ENCODE measurements at regions not wholly inside any gene's neighbourhood (a gene's known extent, or its start where the extent isn't known, plus 50 kb on each side); places are given as distances from the start of the nearest gene placed in this dataset.
A peak's percentile ranks its signal among the peaks of the same experiment; 100 is the strongest.
"Not testable (repeated sequence)": the region's sequence is repeated elsewhere in the genome, so short reads cannot be mapped to it uniquely, and the experiment has no call there.

DNA sequence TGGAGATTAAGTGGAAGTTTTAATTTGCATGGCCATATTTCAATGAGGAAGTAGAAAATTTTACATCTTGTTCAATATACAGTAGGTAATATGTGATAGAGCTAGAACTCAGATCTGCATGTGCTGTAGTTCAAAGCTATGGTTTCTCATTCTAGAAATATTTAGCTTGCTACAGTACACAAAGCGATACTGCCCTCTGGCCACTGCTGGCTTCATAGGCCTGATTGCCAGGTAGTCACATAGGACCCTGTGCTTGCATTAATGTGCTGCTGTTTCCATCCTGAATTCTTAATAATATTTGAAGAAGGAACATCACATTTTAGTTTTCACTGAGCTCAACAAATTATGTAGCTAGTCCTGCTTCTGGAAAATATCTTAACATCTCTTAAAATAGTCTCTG is 87.0 kb downstream of the PLSCR2 start:
- DNase-seq (ENCODE audit: low spot score) = peak; percentile 32

DNA sequence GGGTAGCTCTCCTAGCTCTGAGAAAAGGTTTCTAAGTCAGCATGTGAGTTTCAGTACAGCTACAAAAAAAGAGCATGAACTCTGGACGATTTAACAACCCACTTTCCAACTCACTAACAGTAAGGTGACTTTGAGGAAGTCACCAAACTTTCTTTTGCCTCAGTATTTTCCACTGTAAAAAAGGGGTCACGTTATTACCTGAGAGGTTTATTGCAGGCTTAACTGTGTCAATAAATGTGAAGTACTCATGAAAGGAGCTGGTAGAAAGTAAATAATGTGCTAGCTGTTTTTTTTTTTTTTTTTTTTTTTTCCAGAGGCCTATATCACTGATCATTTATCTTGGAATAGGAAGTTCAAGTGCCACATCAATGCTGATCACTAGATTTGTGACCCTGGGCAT is 89.3 kb downstream of the PLSCR2 start:
- no peak for DNase-seq (ENCODE audit: low spot score)

DNA sequence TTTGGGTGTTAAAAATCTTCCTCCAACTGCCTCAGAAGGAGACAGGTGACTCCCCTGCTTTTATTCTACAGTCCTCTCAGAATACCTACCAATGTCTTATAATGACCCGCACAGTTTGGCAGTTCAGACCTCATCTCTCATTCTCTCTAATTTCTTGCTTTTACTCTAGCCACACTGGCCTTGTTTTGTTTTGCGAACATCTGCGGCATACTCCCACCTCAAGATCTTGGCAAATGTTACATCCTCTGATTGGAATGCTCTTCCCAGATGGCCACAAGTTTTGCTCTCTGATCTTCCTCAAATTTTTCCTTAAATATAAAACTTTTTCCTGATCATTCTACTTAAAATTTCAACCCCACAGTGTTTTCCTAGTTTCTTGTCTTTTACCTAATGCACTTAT is 94.1 kb downstream of the PLSCR2 start:
- no peak for DNase-seq (ENCODE audit: low spot score)

DNA sequence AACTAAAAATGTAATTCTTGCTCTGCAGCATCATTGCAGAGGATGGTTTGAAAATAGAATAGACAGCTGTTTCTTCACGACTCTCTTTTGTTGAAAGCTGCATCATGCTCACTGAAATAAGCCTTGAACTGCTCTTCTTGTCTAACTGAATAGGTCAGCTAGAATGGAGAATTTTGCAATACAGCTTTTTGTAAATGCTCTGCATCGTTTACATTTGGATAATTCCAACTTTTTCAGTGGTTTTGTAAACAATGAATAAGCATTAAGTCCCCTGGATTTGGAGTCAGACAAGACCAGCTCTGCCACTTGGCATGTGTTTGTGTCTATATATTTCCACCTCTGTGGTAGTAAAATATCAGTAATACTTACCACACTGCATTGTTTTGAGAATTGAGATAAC is 95.2 kb downstream of the PLSCR2 start:
- peak; percentile 75 for DNase-seq (ENCODE audit: low spot score)

DNA sequence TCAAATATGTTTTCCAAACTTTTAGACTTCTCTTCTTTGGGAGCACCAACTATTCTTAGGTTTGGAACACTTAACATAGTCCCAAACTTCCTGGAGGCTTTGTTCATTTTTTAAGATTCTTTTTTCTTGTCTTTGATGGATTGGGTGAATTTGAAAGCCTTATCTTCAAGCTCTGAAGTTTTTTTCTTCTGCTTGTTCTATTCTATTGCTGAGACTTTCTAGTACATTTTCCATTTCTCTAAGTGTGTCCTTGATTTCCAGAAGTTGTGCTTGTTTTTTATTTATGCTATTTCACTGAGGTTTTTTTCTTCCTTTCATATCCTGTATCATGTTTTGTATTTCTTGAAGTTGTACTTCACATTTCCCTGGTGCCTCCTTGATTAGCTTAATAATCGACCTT is 97.5 kb downstream of the PLSCR2 start:
- no peak for DNase-seq (ENCODE audit: low spot score)

- DNase-seq (ENCODE audit: low spot score) = no peak
Measured at GRCh38 chr3:146368882-146369523, 100.4 kb downstream of the PLSCR2 start.

DNA sequence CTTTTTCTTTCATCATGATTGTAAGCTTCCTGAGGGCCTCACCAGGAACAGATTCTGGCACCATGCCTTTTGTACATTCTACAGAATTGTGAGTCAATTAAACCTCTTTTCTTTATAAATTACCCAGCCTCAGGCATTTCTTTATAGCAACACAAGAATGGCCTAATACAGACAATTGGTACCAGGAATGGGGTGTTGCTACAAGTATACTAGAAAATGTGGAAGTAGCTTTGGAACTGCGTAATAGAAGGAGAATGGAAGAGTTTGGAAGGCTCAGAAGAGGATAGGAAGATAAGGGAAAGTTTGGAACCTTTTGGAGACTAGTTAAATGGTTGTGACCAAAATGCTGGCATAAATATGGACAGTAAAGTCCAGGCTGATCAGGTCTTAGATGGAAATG is 108.9 kb upstream of the PLSCR4 start:
- DNase-seq (ENCODE audit: low spot score) = no peak

DNA sequence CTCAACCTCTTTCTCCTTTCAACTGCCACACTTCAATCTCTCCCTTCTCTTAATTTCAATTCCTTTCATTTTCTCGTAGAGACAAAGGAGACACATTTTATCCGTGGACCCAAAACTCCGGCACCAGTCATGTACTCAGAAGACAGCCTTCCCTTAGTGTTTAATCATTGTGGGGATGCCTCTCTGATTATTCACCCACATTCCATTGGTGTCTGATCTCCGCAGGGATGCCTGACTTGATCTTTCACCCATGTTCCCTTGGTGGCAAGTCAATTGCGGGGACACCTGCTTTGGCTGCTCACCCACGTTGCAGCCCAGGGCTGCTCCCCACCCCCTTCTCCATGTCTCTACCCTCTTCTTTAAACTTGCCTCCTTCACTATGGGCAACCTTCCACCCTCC is 103.5 kb upstream of the PLSCR4 start:
- DNase-seq (ENCODE audit: low spot score) = not testable (repeated sequence)

GRCh38 chr3:146350852-146351251 is 99.9 kb upstream of the PLSCR4 start:
- DNase-seq (ENCODE audit: low spot score) = no peak

- no peak for DNase-seq (ENCODE audit: low spot score)
Measured at GRCh38 chr3:146345900-146346299, 95.0 kb upstream of the PLSCR4 start.

DNA sequence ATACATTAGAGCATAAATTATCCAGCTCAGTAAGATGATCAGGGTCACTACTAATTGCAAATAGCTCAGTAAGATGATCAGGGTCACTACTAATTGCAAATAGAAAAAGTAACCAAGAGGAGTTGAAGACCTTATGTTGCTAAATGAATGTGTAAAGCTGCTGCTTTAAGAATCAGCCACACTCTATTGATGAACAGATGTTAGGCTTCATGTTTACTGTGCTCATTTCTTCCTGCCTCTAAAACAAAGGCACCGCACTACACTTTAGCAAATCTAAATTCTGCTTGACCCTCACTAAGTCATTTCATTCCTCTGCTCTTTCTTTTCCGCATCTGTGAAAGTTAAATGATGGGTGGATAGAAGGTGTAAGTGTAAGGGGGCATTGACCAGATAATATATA is 92.6 kb upstream of the PLSCR4 start:
- no peak for DNase-seq (ENCODE audit: low spot score)

DNA sequence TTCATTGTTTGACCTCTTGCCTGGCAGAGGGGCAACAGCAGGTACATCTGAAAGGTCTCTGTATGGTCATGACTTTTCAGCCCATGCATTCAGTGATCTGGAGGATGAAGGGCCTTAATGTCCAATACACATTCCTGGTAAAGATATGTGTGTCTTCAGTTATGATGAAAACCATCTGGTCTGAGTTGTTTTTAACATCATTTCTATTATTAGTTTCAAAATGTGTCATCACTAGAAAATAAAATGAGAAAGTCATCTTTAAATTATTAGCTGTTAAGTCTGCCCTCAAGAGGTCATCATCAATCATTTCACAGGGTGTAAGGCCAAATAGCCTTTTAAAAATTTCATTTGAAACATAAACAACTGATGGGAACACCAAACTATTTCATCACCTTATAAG is 92.1 kb upstream of the PLSCR4 start:
- no peak for DNase-seq (ENCODE audit: low spot score)

GRCh38 chr3:146339349-146339748 is 88.4 kb upstream of the PLSCR4 start:
- no peak for DNase-seq (ENCODE audit: low spot score)

- no peak for DNase-seq (ENCODE audit: low spot score)
Measured at GRCh38 chr3:146337991-146338390, 87.1 kb upstream of the PLSCR4 start.

DNA sequence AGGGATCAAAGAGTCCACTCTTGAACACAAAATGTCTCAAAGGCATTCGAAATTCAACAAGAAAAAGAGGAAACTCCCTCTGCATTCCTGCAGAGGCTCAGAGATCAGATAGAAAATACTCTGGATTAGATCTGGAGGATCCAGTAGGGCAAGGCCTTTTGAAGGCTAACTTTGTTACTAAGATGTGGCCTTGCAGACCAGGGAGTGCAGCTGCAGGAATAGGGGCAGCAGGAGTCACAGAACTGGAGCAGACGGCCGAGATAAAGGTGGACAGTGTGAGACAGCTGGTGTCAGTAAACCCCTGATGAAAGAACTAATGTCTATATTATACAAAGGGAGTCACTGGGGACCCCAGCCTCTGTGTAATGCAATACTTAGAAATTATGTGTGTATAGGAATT is 84.5 kb upstream of the PLSCR4 start:
- no peak for DNase-seq (ENCODE audit: low spot score)

- peak; percentile 14 for DNase-seq (ENCODE audit: low spot score)
Measured at GRCh38 chr3:146334151-146334550, 83.2 kb upstream of the PLSCR4 start.

GRCh38 chr3:146331967-146332366 is 81.1 kb upstream of the PLSCR4 start:
- DNase-seq (ENCODE audit: low spot score) = no peak

DNA sequence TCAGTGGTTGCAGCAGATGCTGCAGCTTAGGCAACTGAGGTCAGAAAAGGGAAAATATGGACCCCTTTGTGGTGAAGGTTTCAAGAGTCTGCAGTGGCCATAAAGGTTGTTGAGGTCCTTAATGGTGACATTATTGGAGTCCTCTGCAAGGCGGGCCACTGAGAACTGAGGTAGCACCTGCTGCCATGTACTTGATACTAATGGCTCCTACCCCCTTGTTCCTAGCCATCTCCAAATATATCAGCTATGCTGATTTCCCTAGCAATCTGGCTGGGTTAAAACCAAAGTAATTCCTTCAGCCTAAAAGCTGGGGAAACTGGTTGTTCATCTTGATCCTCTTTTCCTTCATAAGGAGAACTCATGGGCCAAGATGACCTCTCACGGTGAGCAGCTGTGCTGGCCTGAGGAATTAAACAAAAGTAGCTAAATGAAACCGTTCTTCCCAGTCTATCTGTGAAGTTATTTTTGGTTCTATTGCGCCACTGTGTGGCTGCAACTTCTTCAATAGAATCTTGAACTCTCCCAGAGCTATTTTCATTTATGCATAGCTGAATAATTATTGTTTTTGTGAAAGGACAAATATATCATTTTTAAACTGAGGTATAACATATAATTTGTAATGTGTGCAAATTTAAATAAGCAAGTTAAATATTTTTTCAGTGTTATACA is 76.1 kb upstream of the PLSCR4 start:
- DNase-seq (ENCODE audit: low spot score) = peak; percentile 76

DNA sequence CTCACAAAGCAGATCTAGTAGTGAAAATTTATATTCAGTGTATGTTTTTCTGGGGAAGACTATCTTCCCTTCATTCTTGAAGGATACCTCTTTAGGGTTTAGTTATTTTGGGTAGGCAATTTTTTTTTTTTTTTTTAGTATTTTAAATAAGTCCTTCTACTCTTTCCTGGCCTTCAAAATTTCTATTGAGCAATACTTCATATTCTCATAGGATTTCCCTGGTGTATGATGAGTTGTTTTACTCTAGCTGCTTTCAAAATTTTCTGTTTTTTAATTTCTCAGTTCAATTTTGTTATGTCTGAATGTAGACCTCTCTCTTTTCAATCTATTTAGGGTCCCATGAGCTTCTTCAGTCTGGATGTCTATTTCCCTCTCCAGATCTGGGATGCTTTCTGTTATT is 74.3 kb upstream of the PLSCR4 start:
- no peak for DNase-seq (ENCODE audit: low spot score)

DNA sequence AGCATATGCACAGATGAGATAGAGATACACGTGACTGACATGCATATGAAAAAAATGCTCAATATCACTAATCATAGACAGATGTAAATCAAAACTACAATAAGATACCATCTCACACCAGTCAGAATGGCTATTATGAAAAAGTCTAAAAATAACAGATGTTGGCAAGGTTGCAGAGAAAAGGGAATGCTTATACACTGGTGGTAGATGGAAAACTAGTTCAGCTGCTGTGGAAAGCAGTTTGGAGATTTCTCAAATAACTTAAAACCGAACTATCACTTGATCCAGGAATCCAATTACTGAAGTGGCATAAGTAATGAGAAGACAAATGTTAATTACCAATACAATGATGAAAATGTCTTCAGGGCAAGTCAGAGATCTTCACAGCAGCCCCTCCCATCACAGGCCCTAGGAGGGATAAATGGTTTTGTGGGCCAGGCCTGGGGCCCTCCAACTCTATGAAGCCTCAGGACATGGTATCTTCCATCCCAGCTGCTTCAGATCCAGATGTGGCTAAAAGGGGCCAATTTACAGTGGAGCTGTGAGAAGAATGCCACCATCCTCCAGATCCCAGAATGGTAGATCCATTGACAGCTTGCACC is 71.4 kb upstream of the PLSCR4 start:
- DNase-seq (ENCODE audit: low spot score) = no peak

GRCh38 chr3:146314871-146315270 is 64.0 kb upstream of the PLSCR4 start:
- DNase-seq (ENCODE audit: low spot score) = no peak

DNA sequence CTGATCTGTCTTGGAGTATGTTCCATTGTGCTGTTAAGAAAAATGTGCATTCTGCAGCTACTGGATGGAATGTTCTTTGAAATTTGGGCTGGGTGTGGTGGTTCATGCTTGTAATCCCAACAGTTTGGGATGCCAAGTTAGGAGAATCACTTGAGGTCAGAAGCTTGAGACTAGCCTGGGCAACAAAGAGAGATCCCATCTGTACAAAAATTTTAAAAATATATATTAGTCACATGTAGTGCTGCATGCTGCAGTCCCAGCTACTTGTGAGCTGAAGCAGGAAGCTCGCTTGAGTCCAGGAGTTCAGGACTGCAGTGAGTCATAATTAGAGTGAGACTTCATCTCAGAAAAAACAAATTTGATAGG is 62.8 kb upstream of the PLSCR4 start:
- DNase-seq (ENCODE audit: low spot score) = peak; percentile 77

GRCh38 chr3:146313031-146313745 is 62.3 kb upstream of the PLSCR4 start:
- peak; percentile 30 for DNase-seq (ENCODE audit: low spot score)

Measured in H4 (cell line).